ENCODE measurements at regions not wholly inside any gene's neighbourhood (a gene's known extent, or its start where the extent isn't known, plus 50 kb on each side); places are given as distances from the start of the nearest gene placed in this dataset.

- H3K9me3 ChIP-seq, result peaks cover 0 to 3% (median 1%) of the 10 kb centered on the region in 4 donors
- no peaks in the 10 kb centered on the region for H3K36me3 ChIP-seq
- no peak for DNase-seq
- TF ChIP-seq EP300 (IDR thresholded peaks at IDR 0.05) (no peak), POLR2AphosphoS5 (IDR thresholded peaks at IDR 0.05) (no peak)
- no peak overlapping the region for H3K4me3 ChIP-seq
- intact Hi-C loops (cut with DNase I), result no loop called here
- H3K27me3 ChIP-seq, result no peaks in the 10 kb centered on the region
- no peak overlapping the region for H3K27ac ChIP-seq
- 85 to 89% methylated on average over 4 of the region's 4 CpGs for WGBS, 2 donors
- H3K4me1 ChIP-seq, result no peaks in the 10 kb centered on the region
These were observed 473.6 kb upstream of the SLC10A2 start for GRCh38 chr13:103539721-103540381.

- no peaks in the 10 kb centered on the region for H3K4me1 ChIP-seq
- intact Hi-C loops (cut with DNase I), result no loop called here
- H3K9me3 ChIP-seq, result no peaks in the 10 kb centered on the region
- no peak overlapping the region for H3K27ac ChIP-seq
- no peak overlapping the region for H3K4me3 ChIP-seq
- DNase-seq, result no peak
- no peaks in the 10 kb centered on the region for H3K27me3 ChIP-seq
- TF ChIP-seq POLR2A (IDR thresholded peaks at IDR 0.05) (no peak), POLR2AphosphoS5 (IDR thresholded peaks at IDR 0.05) (no peak), EP300 (IDR thresholded peaks at IDR 0.05) (no peak)
- TF ChIP-seq, protein P1, sequence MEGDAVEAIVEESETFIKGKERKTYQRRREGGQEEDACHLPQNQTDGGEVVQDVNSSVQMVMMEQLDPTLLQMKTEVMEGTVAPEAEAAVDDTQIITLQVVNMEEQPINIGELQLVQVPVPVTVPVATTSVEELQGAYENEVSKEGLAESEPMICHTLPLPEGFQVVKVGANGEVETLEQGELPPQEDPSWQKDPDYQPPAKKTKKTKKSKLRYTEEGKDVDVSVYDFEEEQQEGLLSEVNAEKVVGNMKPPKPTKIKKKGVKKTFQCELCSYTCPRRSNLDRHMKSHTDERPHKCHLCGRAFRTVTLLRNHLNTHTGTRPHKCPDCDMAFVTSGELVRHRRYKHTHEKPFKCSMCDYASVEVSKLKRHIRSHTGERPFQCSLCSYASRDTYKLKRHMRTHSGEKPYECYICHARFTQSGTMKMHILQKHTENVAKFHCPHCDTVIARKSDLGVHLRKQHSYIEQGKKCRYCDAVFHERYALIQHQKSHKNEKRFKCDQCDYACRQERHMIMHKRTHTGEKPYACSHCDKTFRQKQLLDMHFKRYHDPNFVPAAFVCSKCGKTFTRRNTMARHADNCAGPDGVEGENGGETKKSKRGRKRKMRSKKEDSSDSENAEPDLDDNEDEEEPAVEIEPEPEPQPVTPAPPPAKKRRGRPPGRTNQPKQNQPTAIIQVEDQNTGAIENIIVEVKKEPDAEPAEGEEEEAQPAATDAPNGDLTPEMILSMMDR (IDR thresholded peaks at IDR 0.05), result no peak
- H3K36me3 ChIP-seq, result no peaks in the 10 kb centered on the region
- WGBS, 2 donors, result 47 to 62% methylated on average over 3 of the region's 3 CpGs
These were observed 473.0 kb upstream of the SLC10A2 start for GRCh38 chr13:103539265-103539664.

DNA sequence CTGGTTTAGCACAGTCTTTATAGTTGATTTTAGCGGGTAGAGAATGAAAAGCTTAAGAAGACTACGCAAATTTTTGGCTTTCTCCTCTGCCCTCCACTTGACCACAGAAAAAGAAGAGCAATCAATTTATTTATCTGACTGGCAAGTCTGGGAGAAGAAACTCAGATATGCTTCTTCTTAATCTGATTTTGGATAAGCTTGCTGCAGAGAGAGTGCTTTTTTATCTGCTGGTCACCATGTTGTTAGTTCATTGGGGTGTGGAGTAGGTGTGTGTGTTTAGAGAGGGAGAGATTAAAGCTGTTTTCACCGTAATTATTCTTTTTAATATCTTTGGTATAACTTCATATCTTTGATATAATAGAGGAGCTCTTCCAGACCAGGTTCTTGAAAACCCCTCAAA lies 471.4 kb upstream of the SLC10A2 start:
- H3K4me1 ChIP-seq, result no peaks in the 10 kb centered on the region
- intact Hi-C loops (cut with DNase I), result no loop called here
- 79 to 87% methylated on average over 3 of the region's 3 CpGs for whole genome bisulfite sequencing, 2 donors
- H3K36me3 ChIP-seq, result no peaks in the 10 kb centered on the region
- no peak for DNase-seq
- H3K4me3 ChIP-seq, result no peak overlapping the region
- H3K27me3 ChIP-seq, result no peaks in the 10 kb centered on the region
- no peak for TF ChIP-seq EP300 (IDR thresholded peaks at IDR 0.05)
- TF ChIP-seq POLR2AphosphoS5 (IDR thresholded peaks at IDR 0.05), result no peak
- TF ChIP-seq, protein P1 (IDR thresholded peaks at IDR 0.05), result no peak
- no peak for TF ChIP-seq POLR2A (IDR thresholded peaks at IDR 0.05)
- H3K27ac ChIP-seq, result no peak overlapping the region
- no peaks in the 10 kb centered on the region for H3K9me3 ChIP-seq

GRCh38 chr13:103531278-103531677 lies 465.1 kb upstream of the SLC10A2 start:
- no peak overlapping the region for H3K4me3 ChIP-seq
- no peaks in the 10 kb centered on the region for H3K9me3 ChIP-seq
- intact Hi-C loops (cut with DNase I), result no loop called here
- WGBS, 2 donors, result 13 to 39% methylated on average over 1 of the region's 1 CpG
- H3K36me3 ChIP-seq, result no peaks in the 10 kb centered on the region
- H3K27ac ChIP-seq, result no peak overlapping the region
- H3K27me3 ChIP-seq, result no peaks in the 10 kb centered on the region
- H3K4me1 ChIP-seq, result no peaks in the 10 kb centered on the region
- no peak for DNase-seq
- TF ChIP-seq, protein P1 (IDR thresholded peaks at IDR 0.05), result no peak
- TF ChIP-seq POLR2AphosphoS5 (IDR thresholded peaks at IDR 0.05) (no peak), EP300 (IDR thresholded peaks at IDR 0.05) (no peak), POLR2A (IDR thresholded peaks at IDR 0.05) (no peak)

DNA sequence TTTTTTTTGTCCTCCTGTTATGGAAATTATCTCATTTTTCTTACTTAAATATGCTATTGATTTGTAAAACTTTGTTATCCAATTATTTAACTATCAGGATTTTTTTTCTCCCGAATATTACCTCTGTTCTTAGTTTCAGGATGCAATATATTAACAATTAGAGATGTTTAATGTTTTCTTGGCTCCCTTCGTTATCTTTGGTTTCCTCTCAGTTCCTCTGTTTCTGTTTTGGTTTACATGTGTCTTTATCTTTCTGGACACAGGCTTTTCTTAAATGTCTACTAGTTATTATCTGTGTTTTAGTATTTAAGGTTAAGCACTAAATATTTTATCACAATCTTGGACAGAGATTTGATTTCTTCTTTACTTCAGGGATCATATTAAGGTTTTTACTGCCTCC lies 462.2 kb upstream of the SLC10A2 start:
- DNase-seq, result no peak
- Histone ChIP-seq H3K9me3 (no peaks in the 10 kb centered on the region), H3K36me3 (no peaks in the 10 kb centered on the region), H3K4me3 (no peak overlapping the region), H3K27me3 (no peaks in the 10 kb centered on the region), H3K4me1 (no peaks in the 10 kb centered on the region), H3K27ac (no peak overlapping the region)
- TF ChIP-seq, protein P1 (IDR thresholded peaks at IDR 0.05), result no peak
- TF ChIP-seq POLR2AphosphoS5 (IDR thresholded peaks at IDR 0.05) (no peak), POLR2A (IDR thresholded peaks at IDR 0.05) (no peak), EP300 (IDR thresholded peaks at IDR 0.05) (no peak)
- intact Hi-C loops (cut with DNase I), result no loop called here
- WGBS, 2 donors, result 80 to 83% methylated on average over 2 of the region's 2 CpGs
